Cardiac muscle cell (in vitro differentiated cells and primary cell): ENCODE measurements at regions not wholly inside any gene's neighbourhood (a gene's known extent, or its start where the extent isn't known, plus 50 kb on each side); places are given as distances from the start of the nearest gene placed in this dataset.

Experiments used
- DNase-seq, 2 donors: peaks; one replicate each; pipeline versions ENCODE4 v3.0.0 to v3.0.0-alpha.2; 2010 to 2017; ENCODE audit warnings: low read depth in 1 of 2, low spot score in 1 of 2
- H3K27ac ChIP-seq: fragments of 200-600 bp; sonication (generic); 2 replicates; pipeline ENCODE4 v1.5.1; 2016
- H3K27me3 ChIP-seq: fragments of 200-600 bp; sonication (generic); 2 replicates; pipeline ENCODE4 v1.6.0; 2016; ENCODE audit warnings: control low read depth
- H3K36me3 ChIP-seq: fragments of 200-600 bp; sonication (generic); 2 replicates; pipeline ENCODE4 v1.5.1; 2016; ENCODE audit warnings: control low read depth
- H3K4me1 ChIP-seq: fragments of 200-600 bp; sonication (generic); 2 replicates; pipeline ENCODE4 v1.8.1; 2017; ENCODE audit warnings: low read depth, mild to moderate bottlenecking, mixed run types
- H3K4me3 ChIP-seq: fragments of 200-600 bp; sonication (generic); 2 replicates; pipeline ENCODE4 v1.5.1; 2016; ENCODE audit warnings: mild to moderate bottlenecking
- H3K9me3 ChIP-seq: fragments of 200-600 bp; sonication (generic); 2 replicates; pipeline ENCODE4 v1.5.1; 2017; ENCODE audit warnings: low read depth, mild to moderate bottlenecking, control low read depth
- CTCF ChIP-seq: IDR thresholded peaks from 2 replicates; pipeline ENCODE4 v1.5.1; 2012; ENCODE audit warnings: low read depth, mild to moderate bottlenecking, low read length

DNA sequence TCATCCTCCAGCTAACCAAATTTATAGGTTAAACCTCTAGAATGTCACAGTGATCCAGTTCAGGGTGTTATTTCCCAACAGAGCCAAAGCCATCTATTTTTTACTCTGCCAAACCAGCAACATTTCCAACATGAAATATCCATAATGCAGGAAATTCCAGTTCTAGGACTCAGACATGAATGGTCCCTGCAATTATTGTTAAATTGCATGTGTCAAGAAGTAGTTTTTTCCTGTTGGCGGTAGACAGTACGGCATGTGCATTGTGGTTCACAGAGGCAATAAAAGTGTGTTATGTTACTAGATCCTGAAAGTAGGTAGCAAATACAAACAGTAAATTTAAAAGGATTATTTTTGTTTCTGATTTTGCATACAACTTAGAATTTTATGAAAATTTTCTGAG lies 215.7 kb upstream of the THBS1 start:
- Histone ChIP-seq H3K27ac (no peak overlapping the region), H3K4me1 (no peaks in the 10 kb centered on the region), H3K27me3 (no peaks in the 10 kb centered on the region), H3K9me3 (no peaks in the 10 kb centered on the region), H3K36me3 (no peaks in the 10 kb centered on the region), H3K4me3 (no peak overlapping the region)
- no peak for TF ChIP-seq CTCF
- peak in 1 of 2 donors; percentile 9 for DNase-seq

- Histone ChIP-seq H3K27ac (no peak overlapping the region), H3K27me3 (no peaks in the 10 kb centered on the region), H3K4me3 (no peak overlapping the region), H3K36me3 (no peaks in the 10 kb centered on the region), H3K4me1 (no peaks in the 10 kb centered on the region), H3K9me3 (no peaks in the 10 kb centered on the region)
- DNase-seq, result no peak
- no peak for TF ChIP-seq CTCF
Observed at GRCh38 chr15:39365873-39366272, 215.0 kb upstream of the THBS1 start.

GRCh38 chr15:39367596-39367995 lies 213.3 kb upstream of the THBS1 start:
- no peak for TF ChIP-seq CTCF
- Histone ChIP-seq H3K9me3 (no peaks in the 10 kb centered on the region), H3K27ac (no peak overlapping the region), H3K4me3 (no peak overlapping the region), H3K36me3 (no peaks in the 10 kb centered on the region), H3K27me3 (no peaks in the 10 kb centered on the region), H3K4me1 (no peaks in the 10 kb centered on the region)
- DNase-seq, result no peak

DNA sequence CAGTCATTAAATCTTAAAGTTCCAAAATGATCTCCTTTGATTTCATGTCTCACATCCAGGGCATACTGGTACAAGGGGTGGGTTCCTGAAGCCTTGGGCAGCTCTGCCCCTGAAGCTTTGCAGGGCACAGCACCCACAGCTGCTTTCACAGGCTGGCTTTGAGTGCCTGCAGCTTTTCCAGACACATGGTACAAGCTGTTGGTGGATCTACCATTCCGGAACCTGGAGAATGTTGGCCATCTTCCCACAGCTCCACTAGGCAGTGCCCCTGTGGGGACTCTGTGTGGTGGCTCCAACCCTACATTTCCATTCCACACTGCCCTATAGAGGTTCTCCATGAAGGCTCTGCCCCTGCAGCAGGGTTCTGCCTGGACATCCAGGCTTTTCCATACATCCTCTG lies 211.1 kb upstream of the THBS1 start:
- Histone ChIP-seq H3K4me1 (no peaks in the 10 kb centered on the region), H3K9me3 (no peaks in the 10 kb centered on the region), H3K27ac (no peak overlapping the region), H3K36me3 (no peaks in the 10 kb centered on the region), H3K27me3 (no peaks in the 10 kb centered on the region), H3K4me3 (no peak overlapping the region)
- TF ChIP-seq CTCF, result no peak
- DNase-seq, result no peak

DNA sequence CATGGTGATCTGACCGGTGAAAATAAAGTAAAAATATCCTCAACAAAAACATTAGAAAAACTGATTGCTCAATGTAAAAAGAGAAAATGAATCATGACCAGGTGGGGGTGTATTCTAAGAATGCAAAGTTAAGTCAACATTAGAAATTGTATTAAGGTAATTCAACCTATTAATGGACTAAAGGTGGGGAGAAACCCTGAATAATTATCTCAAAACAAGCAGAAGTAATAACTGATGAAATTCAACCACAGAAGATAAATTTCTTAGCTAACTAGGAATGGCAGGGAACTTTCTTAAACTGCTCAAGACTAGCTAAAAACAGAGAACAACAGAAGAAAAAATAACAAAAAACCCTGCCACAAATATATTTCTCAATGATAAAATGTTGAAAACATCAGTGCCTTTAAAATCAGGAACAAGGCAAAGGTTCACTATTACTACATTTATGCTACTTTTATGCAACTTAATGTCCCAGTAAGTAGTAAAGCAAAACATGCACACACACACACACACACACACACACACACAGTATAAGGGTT lies 204.4 kb upstream of the THBS1 start:
- Histone ChIP-seq H3K36me3 (no peaks in the 10 kb centered on the region), H3K9me3 (no peaks in the 10 kb centered on the region), H3K4me1 (no peaks in the 10 kb centered on the region), H3K27me3 (no peaks in the 10 kb centered on the region), H3K27ac (no peak overlapping the region), H3K4me3 (no peak overlapping the region)
- DNase-seq, result peak in 1 of 2 donors; percentile 12
- TF ChIP-seq CTCF, result no peak

GRCh38 chr15:39381517-39381916 lies 199.4 kb upstream of the THBS1 start:
- Histone ChIP-seq H3K27me3 (no peaks in the 10 kb centered on the region), H3K9me3 (no peaks in the 10 kb centered on the region), H3K4me1 (no peaks in the 10 kb centered on the region), H3K4me3 (no peak overlapping the region), H3K36me3 (no peaks in the 10 kb centered on the region), H3K27ac (no peak overlapping the region)
- peak in 1 of 2 donors; percentile 24 for DNase-seq
- TF ChIP-seq CTCF, result no peak
